ENCODE measurements at regions not wholly inside any gene's neighbourhood (a gene's known extent, or its start where the extent isn't known, plus 50 kb on each side); places are given as distances from the start of the nearest gene placed in this dataset.

DNA sequence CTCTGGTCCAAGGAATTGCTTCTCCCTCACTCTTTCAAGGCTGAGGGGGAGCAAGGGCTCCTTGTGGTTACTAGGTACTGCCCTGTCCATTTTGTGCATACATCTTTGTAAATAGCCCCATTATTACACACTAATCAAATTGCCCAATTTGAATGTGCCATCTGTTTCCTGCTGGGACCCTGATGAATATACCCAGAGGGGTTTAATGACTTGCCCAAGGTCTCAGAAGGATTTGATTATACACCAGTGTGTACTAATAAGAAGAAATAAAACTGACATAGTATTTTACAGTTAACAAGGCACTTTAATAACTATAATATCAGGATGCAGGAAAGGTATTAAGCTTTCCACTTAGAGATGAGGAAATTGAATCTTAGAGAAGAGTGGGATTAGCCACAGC, 64.6 kb upstream of the PTPRJ start:
- Histone ChIP-seq H3K79me2 (ENCODE audit: insufficient read depth, low read length) (no peaks in the 10 kb centered on the region), H4K8ac (replicated peaks; ENCODE audit: insufficient read length, low read depth, low read length) (no peak overlapping the region), H3K23me2 (ENCODE audit: insufficient read length, low read depth, low read length, poor library complexity, severe bottlenecking) (no peaks in the 10 kb centered on the region), H3K4ac (ENCODE audit: low read depth, low read length) (no peak overlapping the region), H2BK12ac (ENCODE audit: insufficient read length, low read depth, low read length) (no peak overlapping the region), H2AK5ac (ENCODE audit: insufficient read length, low read length) (no peak overlapping the region), H2AFZ (ENCODE audit: low read length) (no peak overlapping the region), H3K9ac (ENCODE audit: extremely low read depth, insufficient read length, low read length) (no peak overlapping the region), H3K27me3 (ENCODE audit: insufficient read depth, low read length) (no peaks in the 10 kb centered on the region), H3K9me3 (ENCODE audit: control insufficient read depth, low read depth, low read length) (no peaks in the 10 kb centered on the region), H3K79me1 (ENCODE audit: insufficient read depth, low read depth, low read length, poor library complexity, severe bottlenecking) (no peaks in the 10 kb centered on the region), H4K5ac (ENCODE audit: insufficient read length, low read depth, low read length) (no peak overlapping the region), H4K20me1 (ENCODE audit: control insufficient read depth, insufficient read depth, insufficient read length) (no peaks in the 10 kb centered on the region), H3K14ac (ENCODE audit: insufficient read depth, low read length) (no peak overlapping the region), H3T11ph (ENCODE audit: low read length) (no peak overlapping the region), H2BK120ac (ENCODE audit: low read depth, low read length, poor library complexity, severe bottlenecking) (no peak overlapping the region), H3K4me2 (ENCODE audit: insufficient read depth, insufficient read length, low read length) (no peak overlapping the region), H3K23ac (ENCODE audit: insufficient read length, low read depth, low read length) (no peak overlapping the region), H2BK5ac (ENCODE audit: insufficient read length, low read length) (no peak overlapping the region), H4K91ac (ENCODE audit: insufficient read length, low read depth, low read length) (no peak overlapping the region), H3K18ac (ENCODE audit: insufficient read length, low read depth, low read length) (no peak overlapping the region), H2BK20ac (ENCODE audit: low read depth, low read length, poor library complexity, severe bottlenecking) (no peak overlapping the region), H3K56ac (ENCODE audit: insufficient read length, low read depth, low read length) (no peak overlapping the region), H3K27ac (ENCODE audit: insufficient read length, low read depth, low read length) (no peak overlapping the region), H2BK15ac (ENCODE audit: low read depth, low read length) (no peak overlapping the region), H3K4me1 (ENCODE audit: insufficient read depth, low read length) (no peaks in the 10 kb centered on the region; the same call in 1 of the 2 replicates)
- TF ChIP-seq CTCF (conservative IDR thresholded peaks at IDR 0.05): no peak
- H3K36me3 Mint-ChIP-seq (ENCODE audit: insufficient read depth in 1 of 3, low read depth in 3 of 3): no peaks in the 10 kb centered on the region
- H3K4me3 Mint-ChIP-seq: no peak overlapping the region
- peaks cover 29 to 36% of the 10 kb centered on the region in 2 experiments for H3K4me1 Mint-ChIP-seq
- DNase-seq: no peak
- H3K27me3 Mint-ChIP-seq (ENCODE audit: low read depth): no peaks in the 10 kb centered on the region; the same call in 1 of the 2 replicates
- no peak overlapping the region for H3K27ac Mint-ChIP-seq
- H3K9me3 Mint-ChIP-seq: no peaks in the 10 kb centered on the region

Data from H9 (cell line).